ENCODE measurements at regions not wholly inside any gene's neighbourhood (a gene's known extent, or its start where the extent isn't known, plus 50 kb on each side); places are given as distances from the start of the nearest gene placed in this dataset.

- no peak for TF ChIP-seq CTCF (IDR thresholded peaks at IDR 0.05)
- TF ChIP-seq POLR2A (IDR thresholded peaks at IDR 0.05): no peak
- no peak for TF ChIP-seq EP300 (IDR thresholded peaks at IDR 0.05)
Observed at GRCh38 chr15:29383367-29383766, 113.7 kb upstream of the NSMCE3 start.

All from upper lobe of left lung (tissue), 4 donors.